ENCODE measurements at regions not wholly inside any gene's neighbourhood (a gene's known extent, or its start where the extent isn't known, plus 50 kb on each side); places are given as distances from the start of the nearest gene placed in this dataset.

DNA sequence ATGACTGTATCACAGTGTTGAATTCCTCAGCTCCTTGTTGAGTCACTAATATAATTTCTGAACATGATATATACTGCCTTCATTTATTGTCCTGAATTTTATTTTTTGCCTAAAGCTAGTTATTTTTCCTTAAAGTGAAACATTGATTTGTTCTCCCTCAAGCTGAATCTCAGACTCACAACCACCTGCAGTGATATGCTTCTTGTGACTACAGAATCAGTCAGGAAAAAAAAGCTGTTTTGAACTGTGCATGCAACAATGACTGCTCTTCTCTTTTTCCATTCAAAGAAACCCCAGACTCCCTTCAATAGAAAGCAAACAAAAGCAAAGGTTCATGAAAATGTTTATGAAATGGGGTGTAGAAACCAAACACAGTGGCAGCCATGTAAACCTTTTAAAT is 470.2 kb upstream of the CHD1 start:
- Histone ChIP-seq H3K4me1 (no peaks in the 10 kb centered on the region), H3K36me3 (no peaks in the 10 kb centered on the region), H3K9me3 (no peaks in the 10 kb centered on the region), H3K4me3 (no peak overlapping the region), H3K27me3 (no peaks in the 10 kb centered on the region), H3K27ac (no peak overlapping the region)
- no peak for TF ChIP-seq POLR2A (IDR thresholded peaks at IDR 0.05)
- intact Hi-C loops (cut with DNase I) = no loop called here
- ATAC-seq (no peak), DNase-seq (no peak)

DNA sequence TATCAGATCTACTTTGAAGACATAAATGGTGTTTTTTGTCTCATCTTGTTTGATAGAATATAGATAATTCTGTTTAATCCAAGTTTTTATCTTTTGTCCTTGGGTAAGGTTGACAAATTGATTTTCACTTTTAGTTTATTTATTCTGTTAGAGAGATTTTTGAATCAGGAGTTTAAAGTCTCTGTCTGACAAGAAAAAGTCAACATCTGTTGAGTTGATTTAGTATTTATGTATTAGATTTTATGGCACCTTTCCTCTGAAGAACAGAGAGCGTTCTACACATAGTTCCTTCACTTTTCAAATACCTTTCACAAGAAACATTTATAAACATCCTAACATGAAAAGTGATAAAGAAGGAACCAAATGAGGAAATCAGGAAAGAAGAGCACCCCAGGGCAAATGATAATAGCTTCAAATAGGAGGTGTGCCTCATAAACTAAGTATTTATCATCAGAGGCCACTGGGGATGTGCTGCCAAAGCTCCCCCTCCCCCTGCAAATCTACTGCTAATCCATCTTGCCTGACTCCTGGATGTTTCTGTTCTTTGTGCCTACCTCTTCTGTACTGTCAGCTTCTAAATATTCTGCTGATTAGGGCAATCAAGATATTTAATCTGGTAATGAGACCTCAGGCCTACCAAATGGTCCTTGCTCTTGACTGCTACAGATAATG is 457.7 kb upstream of the CHD1 start:
- Histone ChIP-seq H3K4me3 (no peak overlapping the region), H3K27me3 (no peaks in the 10 kb centered on the region), H3K36me3 (no peaks in the 10 kb centered on the region), H3K4me1 (no peaks in the 10 kb centered on the region), H3K9me3 (no peaks in the 10 kb centered on the region), H3K27ac (no peak overlapping the region)
- TF ChIP-seq, protein P1, sequence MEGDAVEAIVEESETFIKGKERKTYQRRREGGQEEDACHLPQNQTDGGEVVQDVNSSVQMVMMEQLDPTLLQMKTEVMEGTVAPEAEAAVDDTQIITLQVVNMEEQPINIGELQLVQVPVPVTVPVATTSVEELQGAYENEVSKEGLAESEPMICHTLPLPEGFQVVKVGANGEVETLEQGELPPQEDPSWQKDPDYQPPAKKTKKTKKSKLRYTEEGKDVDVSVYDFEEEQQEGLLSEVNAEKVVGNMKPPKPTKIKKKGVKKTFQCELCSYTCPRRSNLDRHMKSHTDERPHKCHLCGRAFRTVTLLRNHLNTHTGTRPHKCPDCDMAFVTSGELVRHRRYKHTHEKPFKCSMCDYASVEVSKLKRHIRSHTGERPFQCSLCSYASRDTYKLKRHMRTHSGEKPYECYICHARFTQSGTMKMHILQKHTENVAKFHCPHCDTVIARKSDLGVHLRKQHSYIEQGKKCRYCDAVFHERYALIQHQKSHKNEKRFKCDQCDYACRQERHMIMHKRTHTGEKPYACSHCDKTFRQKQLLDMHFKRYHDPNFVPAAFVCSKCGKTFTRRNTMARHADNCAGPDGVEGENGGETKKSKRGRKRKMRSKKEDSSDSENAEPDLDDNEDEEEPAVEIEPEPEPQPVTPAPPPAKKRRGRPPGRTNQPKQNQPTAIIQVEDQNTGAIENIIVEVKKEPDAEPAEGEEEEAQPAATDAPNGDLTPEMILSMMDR (IDR thresholded peaks at IDR 0.05) = no peak
- no peak for TF ChIP-seq POLR2A (IDR thresholded peaks at IDR 0.05)
- intact Hi-C loops (cut with DNase I) = no loop called here
- DNase-seq (no peak), ATAC-seq (no peak)
- WGBS (ENCODE audit: insufficient coverage, low coverage, low lambda C conversion rate, missing lambda C conversion rate) = 74% methylated on average over 1 of the region's 1 CpG

DNA sequence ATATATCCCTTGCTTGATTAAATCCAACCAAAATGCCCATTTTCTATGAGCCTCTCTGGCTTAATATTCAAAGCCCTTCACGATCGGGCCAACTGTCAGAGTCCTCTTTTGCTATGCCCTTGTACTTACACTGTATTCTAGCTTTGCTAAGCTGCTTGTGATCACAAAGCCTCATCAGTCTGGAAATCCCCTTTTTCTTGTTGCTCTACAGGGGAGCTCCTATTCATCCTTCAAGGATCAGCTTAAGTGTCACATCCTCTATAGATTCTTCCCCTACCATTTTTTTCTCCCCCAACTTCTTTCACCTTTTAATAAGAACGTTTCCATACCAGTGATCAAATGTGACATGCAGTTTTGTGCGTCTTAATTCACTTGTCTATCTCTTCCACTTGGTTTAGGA is 450.4 kb upstream of the CHD1 start:
- intact Hi-C loops (cut with DNase I) = no loop called here
- Histone ChIP-seq H3K4me1 (no peaks in the 10 kb centered on the region), H3K36me3 (no peaks in the 10 kb centered on the region), H3K4me3 (no peak overlapping the region), H3K27me3 (no peaks in the 10 kb centered on the region), H3K27ac (no peak overlapping the region), H3K9me3 (no peaks in the 10 kb centered on the region)
- 45% methylated on average over 4 of the region's 4 CpGs for WGBS (ENCODE audit: insufficient coverage, low coverage, low lambda C conversion rate, missing lambda C conversion rate)
- no peak for TF ChIP-seq POLR2A (IDR thresholded peaks at IDR 0.05)
- TF ChIP-seq, protein P1 (IDR thresholded peaks at IDR 0.05) = no peak
- ATAC-seq (no peak), DNase-seq (no peak)

DNA sequence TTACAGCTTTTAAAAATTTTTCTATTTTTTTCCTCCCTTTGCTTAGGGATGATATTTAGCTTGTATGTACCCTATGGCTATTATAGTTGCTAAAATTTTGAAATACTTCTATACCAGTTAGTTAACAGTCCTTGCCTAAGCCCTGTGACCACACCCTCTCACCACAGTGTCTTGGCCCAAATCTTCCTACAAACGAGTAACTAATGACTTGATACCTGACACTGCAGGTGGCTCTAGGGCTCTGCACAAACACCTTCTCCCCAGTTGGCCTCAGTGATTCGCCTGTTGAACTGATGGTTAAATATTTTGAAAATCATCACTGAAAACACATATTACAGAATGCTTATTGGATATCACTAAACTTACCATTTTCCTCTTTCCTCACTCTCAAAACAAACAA is 449.6 kb upstream of the CHD1 start:
- WGBS (ENCODE audit: insufficient coverage, low coverage, low lambda C conversion rate, missing lambda C conversion rate) = 27% methylated on average over 2 of the region's 2 CpGs
- intact Hi-C loops (cut with DNase I) = no loop called here
- Histone ChIP-seq H3K4me1 (no peaks in the 10 kb centered on the region), H3K27ac (no peak overlapping the region), H3K9me3 (no peaks in the 10 kb centered on the region), H3K36me3 (no peaks in the 10 kb centered on the region), H3K4me3 (no peak overlapping the region), H3K27me3 (no peaks in the 10 kb centered on the region)
- TF ChIP-seq, protein P1 (IDR thresholded peaks at IDR 0.05) = no peak
- TF ChIP-seq POLR2A (IDR thresholded peaks at IDR 0.05) = no peak
- DNase-seq (no peak), ATAC-seq (no peak)

DNA sequence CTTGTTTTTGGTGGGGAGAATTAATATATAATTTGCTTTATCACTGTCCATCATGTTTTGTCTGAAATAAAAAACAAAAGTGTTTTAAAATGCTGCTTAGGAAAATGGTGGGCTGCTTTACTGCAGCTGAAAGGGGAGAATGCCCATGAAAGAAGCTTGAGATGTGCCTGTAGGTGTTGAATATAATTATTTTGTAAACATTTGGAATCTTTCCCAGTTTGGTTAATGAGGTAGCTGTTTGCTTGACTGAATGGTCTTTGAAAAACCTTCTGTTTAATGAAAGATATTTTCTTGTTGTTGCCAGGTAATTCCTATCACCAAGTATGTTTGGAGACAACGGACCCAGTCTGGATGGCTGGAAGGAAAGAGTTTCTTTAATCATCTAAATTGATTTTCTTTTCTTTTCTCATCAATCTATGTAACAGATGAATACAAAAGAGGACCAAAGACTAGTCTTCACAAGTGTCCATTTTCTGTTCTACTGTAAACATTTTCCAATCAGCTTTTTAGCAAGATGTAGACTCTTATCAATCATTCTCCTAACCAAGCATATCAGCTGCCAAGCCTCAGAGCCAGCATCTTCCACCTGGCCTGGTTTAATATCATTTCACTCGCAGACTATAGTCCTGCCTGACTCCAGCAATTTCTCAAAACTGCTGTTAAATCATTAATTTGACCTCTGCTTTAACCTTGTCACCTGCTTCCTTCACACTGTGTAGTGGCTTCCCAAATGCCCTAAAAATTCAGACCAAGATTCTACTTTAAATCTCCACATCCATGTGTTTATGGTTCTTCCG is 441.2 kb upstream of the CHD1 start:
- intact Hi-C loops (cut with DNase I) = no loop called here
- Histone ChIP-seq H3K27ac (no peak overlapping the region), H3K4me1 (no peaks in the 10 kb centered on the region), H3K36me3 (no peaks in the 10 kb centered on the region), H3K27me3 (no peaks in the 10 kb centered on the region), H3K9me3 (no peaks in the 10 kb centered on the region), H3K4me3 (no peak overlapping the region)
- 24% methylated on average over 3 of the region's 3 CpGs for WGBS (ENCODE audit: insufficient coverage, low coverage, low lambda C conversion rate, missing lambda C conversion rate)
- ATAC-seq (no peak), DNase-seq (no peak)
- no peak for TF ChIP-seq POLR2A (IDR thresholded peaks at IDR 0.05)
- TF ChIP-seq, protein P1 (IDR thresholded peaks at IDR 0.05) = no peak
